NCI-H2196 treated with DMSO at 0.1 percent for 48 hours (cell line): ENCODE measurements at regions not wholly inside any gene's neighbourhood (a gene's known extent, or its start where the extent isn't known, plus 50 kb on each side); places are given as distances from the start of the nearest gene placed in this dataset.
"Not testable (repeated sequence)": the region's sequence is repeated elsewhere in the genome, so short reads cannot be mapped to it uniquely, and the experiment has no call there.

ENCODE experiments used
- DNase-seq: peaks from one replicate; lab custom pipeline; 2025; ENCODE audit not compliant: unreplicated experiment; lab: John Stamatoyannopoulos, UW

- DNase-seq, result no peak
These were observed 102.3 kb upstream of the SYT13 start for GRCh38 chr11:45388472-45388871.

- DNase-seq, result not testable (repeated sequence)
These were observed 101.7 kb upstream of the SYT13 start for GRCh38 chr11:45387885-45388284.

GRCh38 chr11:45386972-45387371 is 100.8 kb upstream of the SYT13 start:
- DNase-seq, result no peak

GRCh38 chr11:45385844-45386243 is 99.7 kb upstream of the SYT13 start:
- no peak for DNase-seq

- no peak for DNase-seq
These were observed 99.3 kb upstream of the SYT13 start for GRCh38 chr11:45385423-45385822.

- DNase-seq, result no peak
These were observed 98.6 kb upstream of the SYT13 start for GRCh38 chr11:45384711-45385241.

GRCh38 chr11:45384016-45384415 is 97.9 kb upstream of the SYT13 start:
- DNase-seq, result no peak

- DNase-seq, result no peak
These were observed 97.1 kb upstream of the SYT13 start for GRCh38 chr11:45383224-45383623.

GRCh38 chr11:45382133-45382878 is 96.2 kb upstream of the SYT13 start:
- no peak for DNase-seq

- DNase-seq, result no peak
These were observed 93.2 kb upstream of the SYT13 start for GRCh38 chr11:45379162-45379863.

GRCh38 chr11:45378516-45378915 is 92.4 kb upstream of the SYT13 start:
- DNase-seq, result no peak

- no peak for DNase-seq
These were observed 88.5 kb upstream of the SYT13 start for GRCh38 chr11:45374653-45375059.

GRCh38 chr11:45374130-45374529 is 88.0 kb upstream of the SYT13 start:
- no peak for DNase-seq

GRCh38 chr11:45373506-45374035 is 87.4 kb upstream of the SYT13 start:
- no peak for DNase-seq

- peak; percentile 23 for DNase-seq
These were observed 86.3 kb upstream of the SYT13 start for GRCh38 chr11:45372414-45372813.

GRCh38 chr11:45371251-45372115 is 85.3 kb upstream of the SYT13 start:
- peak; percentile 92 for DNase-seq

GRCh38 chr11:45369313-45369712 is 83.2 kb upstream of the SYT13 start:
- DNase-seq, result no peak

- DNase-seq, result no peak
These were observed 82.6 kb upstream of the SYT13 start for GRCh38 chr11:45368697-45369096.

- no peak for DNase-seq
These were observed 80.6 kb upstream of the SYT13 start for GRCh38 chr11:45366619-45367190.

GRCh38 chr11:45365961-45366618 is 79.9 kb upstream of the SYT13 start:
- DNase-seq, result no peak
